Suprapubic skin (tissue), 4 donors: ENCODE measurements at regions not wholly inside any gene's neighbourhood (a gene's known extent, or its start where the extent isn't known, plus 50 kb on each side); places are given as distances from the start of the nearest gene placed in this dataset.

Experiments used
- DNase-seq, 2 donors: peaks; one replicate each; pipeline ENCODE4 v3.0.0-alpha.2; 2019; ENCODE audit warnings: low spot score in 2 of 2
- H3K27ac ChIP-seq: fragments of 200-600 bp; sonication (generic); one replicate; pipeline ENCODE4 v1.5.1; 2019
- H3K27me3 ChIP-seq: fragments of 200-600 bp; sonication (generic); one replicate; pipeline ENCODE4 v1.5.1; 2019
- H3K36me3 ChIP-seq: fragments of 200-600 bp; sonication (generic); one replicate; pipeline ENCODE4 v1.5.1; 2019
- H3K4me1 ChIP-seq: fragments of 200-600 bp; sonication (generic); one replicate; pipeline ENCODE4 v1.5.1; 2019
- H3K4me3 ChIP-seq: fragments of 200-600 bp; sonication (generic); one replicate; pipeline ENCODE4 v1.5.1; 2019; ENCODE audit warnings: mild to moderate bottlenecking
- H3K9me3 ChIP-seq: fragments of 200-600 bp; sonication (generic); one replicate; pipeline ENCODE4 v1.5.1; 2019
- CTCF ChIP-seq, 2 donors: fragments of 200-600 bp in 1 of 2; fragments of 450-650 bp in 1 of 2; sonication (generic) in 1 of 2; IDR thresholded peaks; one replicate each; pipeline ENCODE4 v1.5.1; 2016 to 2019; ENCODE audit warnings: antibody characterized with exemption in 2 of 2, mild to moderate bottlenecking in 1 of 2, moderate library complexity in 1 of 2
- EP300 ChIP-seq: sonication (generic); formaldehyde crosslinking; IDR thresholded peaks from one replicate; pipeline ENCODE4 v1.6.1; 2017; ENCODE audit warnings: antibody characterized with exemption
- POLR2A ChIP-seq, 2 donors: fragments of 450-650 bp; IDR thresholded peaks; one replicate each; pipeline ENCODE4 v1.6.1; 2017; ENCODE audit warnings: antibody characterized with exemption in 2 of 2, mild to moderate bottlenecking in 2 of 2, moderate library complexity in 2 of 2
- POLR2AphosphoS5 ChIP-seq, 3 donors: sonication (generic); formaldehyde crosslinking; IDR thresholded peaks; one replicate each; pipeline ENCODE4 v1.6.1; 2017; ENCODE audit warnings: antibody characterized with exemption in 3 of 3
- WGBS: methylation state at CpG from one replicate; pipeline ENCODE4 v1.1.5; 2018; 5-methylcytosine and 5-hydroxymethylcytosine counted together

- Histone ChIP-seq H3K27me3 (no peaks in the 10 kb centered on the region), H3K36me3 (no peaks in the 10 kb centered on the region), H3K27ac (no peak overlapping the region), H3K9me3 (no peaks in the 10 kb centered on the region), H3K4me3 (no peak overlapping the region), H3K4me1 (no peaks in the 10 kb centered on the region)
- no peak for DNase-seq
- no peak for TF ChIP-seq CTCF (IDR thresholded peaks at IDR 0.05)
- TF ChIP-seq POLR2AphosphoS5 (IDR thresholded peaks at IDR 0.05) = no peak
- TF ChIP-seq POLR2A (IDR thresholded peaks at IDR 0.05) = no peak
- TF ChIP-seq EP300 = no peak
- 51% methylated on average over 10 of the region's 11 CpGs for WGBS
These were observed 546.9 kb downstream of the BCOR start for GRCh38 chrX:39550795-39551361.

DNA sequence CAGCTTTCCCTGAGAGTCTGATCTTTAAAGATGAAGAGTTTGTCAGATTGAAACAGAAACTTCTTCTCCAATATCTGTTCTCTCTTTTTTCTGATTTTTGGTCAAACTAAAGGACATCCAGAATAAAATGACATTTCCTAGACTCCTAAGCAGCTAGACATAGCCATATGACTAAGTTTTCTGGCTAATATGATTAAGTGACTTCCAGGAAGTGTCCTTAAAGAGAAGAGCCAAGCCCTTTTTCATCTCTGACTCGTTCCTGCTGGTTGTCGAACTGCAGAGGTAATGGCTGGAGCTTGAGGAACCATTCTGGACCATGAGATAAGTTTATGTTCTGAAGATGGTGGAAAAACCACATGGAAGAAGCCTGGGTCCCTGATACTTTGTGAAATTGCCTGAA, 546.0 kb downstream of the BCOR start:
- Histone ChIP-seq H3K9me3 (no peaks in the 10 kb centered on the region), H3K4me1 (no peaks in the 10 kb centered on the region), H3K4me3 (no peak overlapping the region), H3K36me3 (no peaks in the 10 kb centered on the region), H3K27ac (no peak overlapping the region), H3K27me3 (no peaks in the 10 kb centered on the region)
- no peak for DNase-seq
- no peak for TF ChIP-seq EP300
- TF ChIP-seq CTCF (IDR thresholded peaks at IDR 0.05) = no peak
- no peak for TF ChIP-seq POLR2A (IDR thresholded peaks at IDR 0.05)
- TF ChIP-seq POLR2AphosphoS5 (IDR thresholded peaks at IDR 0.05) = no peak
- 51% methylated on average over 2 of the region's 2 CpGs for WGBS

- no peaks in the 10 kb centered on the region for H3K27me3 ChIP-seq
These were observed 542.3 kb downstream of the BCOR start for GRCh38 chrX:39555431-39555830.

GRCh38 chrX:39556056-39556455, 541.7 kb downstream of the BCOR start:
- Histone ChIP-seq H3K27me3 (no peaks in the 10 kb centered on the region), H3K4me3 (no peak overlapping the region), H3K36me3 (no peaks in the 10 kb centered on the region), H3K27ac (no peak overlapping the region), H3K9me3 (no peaks in the 10 kb centered on the region), H3K4me1 (no peaks in the 10 kb centered on the region)
- WGBS = 84% methylated on average over 3 of the region's 3 CpGs
- DNase-seq = no peak
- TF ChIP-seq POLR2A (IDR thresholded peaks at IDR 0.05) (no peak), EP300 (no peak), CTCF (IDR thresholded peaks at IDR 0.05) (no peak), POLR2AphosphoS5 (IDR thresholded peaks at IDR 0.05) (no peak)

More at GRCh38 chrX:39555431-39555830, 542.3 kb downstream of the BCOR start:
- no peak for DNase-seq
- H3K27ac ChIP-seq = no peak overlapping the region
- no peaks in the 10 kb centered on the region for H3K36me3 ChIP-seq
- H3K9me3 ChIP-seq = no peaks in the 10 kb centered on the region
- no peak for TF ChIP-seq POLR2AphosphoS5 (IDR thresholded peaks at IDR 0.05)
- TF ChIP-seq EP300 = no peak
- TF ChIP-seq POLR2A (IDR thresholded peaks at IDR 0.05) = no peak
- TF ChIP-seq CTCF (IDR thresholded peaks at IDR 0.05) = no peak
- H3K4me1 ChIP-seq = no peaks in the 10 kb centered on the region
- H3K4me3 ChIP-seq = no peak overlapping the region
- WGBS = 89% methylated on average over 4 of the region's 4 CpGs

GRCh38 chrX:39559229-39559628, 538.5 kb downstream of the BCOR start:
- 80% methylated on average over 4 of the region's 4 CpGs for WGBS
- no peak for TF ChIP-seq POLR2AphosphoS5 (IDR thresholded peaks at IDR 0.05)
- no peak for TF ChIP-seq POLR2A (IDR thresholded peaks at IDR 0.05)
- TF ChIP-seq CTCF (IDR thresholded peaks at IDR 0.05) = no peak
- TF ChIP-seq EP300 = no peak

More at GRCh38 chrX:39559229-39559628, 538.5 kb downstream of the BCOR start:
- Histone ChIP-seq H3K27ac (no peak overlapping the region), H3K27me3 (no peaks in the 10 kb centered on the region), H3K4me1 (no peaks in the 10 kb centered on the region), H3K36me3 (no peaks in the 10 kb centered on the region), H3K9me3 (no peaks in the 10 kb centered on the region), H3K4me3 (no peak overlapping the region)
- no peak for DNase-seq
